DOHH2 (cell line): ENCODE measurements at regions not wholly inside any gene's neighbourhood (a gene's known extent, or its start where the extent isn't known, plus 50 kb on each side); places are given as distances from the start of the nearest gene placed in this dataset.
A peak's percentile ranks its signal among the peaks of the same experiment; 100 is the strongest.
"Not testable (repeated sequence)": the region's sequence is repeated elsewhere in the genome, so short reads cannot be mapped to it uniquely, and the experiment has no call there.

Experiments
- H3F3A ChIP-seq: fragments of 200-600 bp; sonication (generic), shearing (Covaris generic); 2 replicates; pipeline ENCODE4 v1.6.0; 2016; ENCODE audit warnings: antibody characterized with exemption, mild to moderate bottlenecking; ENCODE audit not compliant: control insufficient read depth, insufficient read depth
- H3K27ac ChIP-seq: fragments of 200-600 bp; sonication (generic); 2 replicates; pipeline ENCODE4 v1.5.1; 2014; ENCODE audit warnings: low read depth, mild to moderate bottlenecking, low read length, moderate library complexity
- H3K27me3 ChIP-seq: fragments of 200-600 bp; sonication (generic); 2 replicates; pipeline ENCODE4 v1.6.1; 2014; ENCODE audit warnings: mild to moderate bottlenecking, low read length, mixed read lengths; ENCODE audit not compliant: control insufficient read depth
- H3K36me3 ChIP-seq: fragments of 200-600 bp; sonication (generic); 2 replicates; pipeline ENCODE4 v1.6.1; 2014; ENCODE audit warnings: mild to moderate bottlenecking, low read length, moderate library complexity, mixed read lengths; ENCODE audit not compliant: control insufficient read depth
- H3K4me1 ChIP-seq: fragments of 200-600 bp; sonication (generic); 2 replicates; pipeline ENCODE4 v1.6.1; 2014; ENCODE audit warnings: mild to moderate bottlenecking, low read length, mixed read lengths; ENCODE audit not compliant: control insufficient read depth
- H3K4me2 ChIP-seq: fragments of 200-600 bp; sonication (generic); 2 replicates; pipeline ENCODE4 v1.6.0; 2014; ENCODE audit warnings: mild to moderate bottlenecking, low read length, moderate library complexity
- H3K4me3 ChIP-seq: fragments of 200-600 bp; sonication (generic); 2 replicates; pipeline ENCODE4 v1.5.1; 2014; ENCODE audit warnings: mild to moderate bottlenecking, low read length, mixed read lengths
- H3K79me2 ChIP-seq: fragments of 200-600 bp; sonication (generic); 2 replicates; pipeline ENCODE4 v1.6.1; 2014; ENCODE audit warnings: mild to moderate bottlenecking, low read length, mixed read lengths; ENCODE audit not compliant: control insufficient read depth
- H3K9me2 ChIP-seq: fragments of 200-600 bp; sonication (generic); replicated peaks from 2 replicates; pipeline ENCODE4 v1.6.1; 2014; ENCODE audit warnings: mild to moderate bottlenecking, low read length, mixed read lengths; ENCODE audit not compliant: control insufficient read depth
- H3K9me3 ChIP-seq: fragments of 200-600 bp; sonication (generic); 2 replicates; pipeline ENCODE4 v1.6.1; 2014; ENCODE audit warnings: antibody characterized with exemption, low read length, mixed read lengths; ENCODE audit not compliant: control insufficient read depth, insufficient read depth
- H4K20me1 ChIP-seq: fragments of 200-600 bp; sonication (generic); 2 replicates; pipeline ENCODE4 v1.6.0; 2014; ENCODE audit warnings: low read depth, mild to moderate bottlenecking, antibody characterized with exemption, low read length, moderate library complexity; ENCODE audit not compliant: control insufficient read depth, insufficient read depth
- CTCF ChIP-seq: fragments of 200-600 bp; sonication (generic); IDR thresholded peaks from one replicate; pipeline ENCODE4 v1.5.1; 2014; ENCODE audit warnings: antibody characterized with exemption, mild to moderate bottlenecking, low read depth, low read length; ENCODE audit not compliant: poor library complexity, severe bottlenecking
- EZH2phosphoT487 ChIP-seq: fragments of 200-600 bp; sonication (generic); IDR thresholded peaks from 2 replicates; pipeline ENCODE4 v1.6.1; 2017; ENCODE audit warnings: borderline replicate concordance, mild to moderate bottlenecking, antibody characterized with exemption, low read length, moderate library complexity, mixed read lengths

DNA sequence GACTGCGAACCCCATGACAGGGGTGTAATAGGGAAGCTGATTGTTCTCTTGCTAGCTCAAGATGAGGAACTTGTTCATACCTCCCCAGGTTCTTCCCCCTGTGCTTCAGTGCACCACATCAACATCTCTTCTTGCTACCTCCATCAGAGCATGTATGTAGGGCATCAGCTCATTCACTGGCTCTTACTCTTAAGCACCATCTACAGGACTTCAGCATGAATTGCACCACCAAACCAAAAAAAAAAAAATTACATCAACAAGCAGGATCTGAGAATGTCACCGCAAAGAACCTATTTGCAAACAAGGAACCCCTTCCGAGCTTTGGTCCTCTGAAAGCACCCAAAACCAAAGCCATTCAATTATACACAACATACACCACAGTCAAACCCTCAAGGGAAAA is 2226.5 kb upstream of the RAG2 start:
- Histone ChIP-seq H3K9me3 (no peaks in the 10 kb centered on the region; the same call in 1 of the 2 replicates), H3K79me2 (no peaks in the 10 kb centered on the region), H3F3A (no peaks in the 10 kb centered on the region), H3K36me3 (no peaks in the 10 kb centered on the region), H4K20me1 (no peaks in the 10 kb centered on the region), H3K9me2 (no peaks in the 10 kb centered on the region), H3K4me2 (no peak overlapping the region), H3K27ac (no peak overlapping the region), H3K4me3 (no peak overlapping the region), H3K4me1 (no peaks in the 10 kb centered on the region), H3K27me3 (no peaks in the 10 kb centered on the region)
- TF ChIP-seq CTCF (peak; percentile 19), EZH2phosphoT487 (no peak)

DNA sequence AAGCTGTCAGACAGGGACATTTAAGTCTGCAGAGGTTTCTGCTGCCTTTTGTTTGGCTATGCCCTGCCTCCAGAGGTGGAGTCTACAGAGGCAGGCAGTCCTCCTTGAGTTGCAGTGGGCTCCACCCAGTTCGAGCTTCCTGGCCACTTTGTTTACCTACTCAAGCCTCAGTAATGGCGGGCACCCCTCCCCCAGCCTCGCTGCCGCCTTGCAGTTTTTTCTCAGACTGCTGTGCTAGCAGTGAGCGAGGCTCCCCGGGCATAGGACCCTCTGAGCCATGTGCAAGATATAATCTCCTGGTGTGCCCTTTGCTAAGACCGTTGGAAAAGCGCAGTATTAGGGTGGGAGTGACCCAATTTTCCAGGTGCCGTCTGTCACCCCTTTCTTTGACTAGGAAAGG is 2223.8 kb upstream of the RAG2 start:
- not testable (repeated sequence) for H3K27me3 ChIP-seq, H3K9me3 ChIP-seq, H3K4me3 ChIP-seq, H4K20me1 ChIP-seq, H3K9me2 ChIP-seq, H3K79me2 ChIP-seq, H3K27ac ChIP-seq, H3F3A ChIP-seq, H3K4me2 ChIP-seq, H3K36me3 ChIP-seq, H3K4me1 ChIP-seq

DNA sequence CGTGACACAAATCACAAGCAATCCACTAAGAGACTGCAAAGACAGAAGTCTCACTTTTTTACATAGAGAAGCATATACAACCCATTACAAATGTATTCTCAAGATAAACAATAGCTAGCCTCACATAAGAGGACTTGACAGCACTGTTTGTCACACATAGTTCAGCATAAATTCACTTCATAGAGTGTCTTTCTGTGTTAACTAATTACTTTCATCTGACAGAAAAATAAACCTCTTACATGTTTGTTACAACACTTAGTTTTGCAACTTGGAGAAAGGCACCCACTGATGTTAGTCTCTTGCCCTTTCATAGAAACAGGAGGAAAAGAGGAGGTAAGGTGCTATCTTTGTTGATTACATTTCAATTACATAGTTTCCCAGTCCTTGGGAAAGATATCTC is 2221.9 kb upstream of the RAG2 start:
- Histone ChIP-seq H3K4me2 (no peak overlapping the region), H3K79me2 (no peaks in the 10 kb centered on the region), H3K36me3 (no peaks in the 10 kb centered on the region), H3F3A (no peaks in the 10 kb centered on the region), H3K27me3 (no peaks in the 10 kb centered on the region), H3K4me1 (no peaks in the 10 kb centered on the region), H3K9me2 (no peaks in the 10 kb centered on the region), H3K27ac (no peak overlapping the region), H3K9me3 (no peaks in the 10 kb centered on the region), H4K20me1 (no peaks in the 10 kb centered on the region), H3K4me3 (no peak overlapping the region)
- TF ChIP-seq CTCF (no peak), EZH2phosphoT487 (no peak)

DNA sequence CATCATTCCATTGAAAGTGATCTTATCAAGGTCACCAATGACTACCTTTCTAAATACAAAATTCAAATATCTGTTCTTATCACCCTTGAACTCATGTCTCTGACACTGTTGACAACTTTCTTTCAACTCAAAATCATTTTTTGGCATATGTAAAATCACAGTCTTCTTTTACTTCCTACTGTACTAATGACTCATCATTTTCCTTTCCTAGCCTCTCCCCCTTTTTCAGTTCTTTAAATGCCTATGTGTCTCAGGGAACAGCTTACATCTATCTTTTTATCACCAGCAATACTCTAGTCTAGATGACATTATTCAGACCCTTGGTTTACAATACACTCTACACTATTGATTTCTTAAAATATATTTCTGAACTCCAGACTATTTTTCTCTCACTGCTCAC is 2220.7 kb upstream of the RAG2 start:
- Histone ChIP-seq H3K27ac (no peak overlapping the region), H3K4me3 (no peak overlapping the region), H4K20me1 (no peaks in the 10 kb centered on the region), H3K79me2 (no peaks in the 10 kb centered on the region), H3K36me3 (no peaks in the 10 kb centered on the region), H3K4me1 (no peaks in the 10 kb centered on the region), H3K4me2 (no peak overlapping the region), H3K27me3 (no peaks in the 10 kb centered on the region), H3K9me2 (no peaks in the 10 kb centered on the region), H3F3A (no peaks in the 10 kb centered on the region), H3K9me3 (no peaks in the 10 kb centered on the region)
- TF ChIP-seq EZH2phosphoT487 (no peak), CTCF (no peak)
